ENCODE measurements at regions not wholly inside any gene's neighbourhood (a gene's known extent, or its start where the extent isn't known, plus 50 kb on each side); places are given as distances from the start of the nearest gene placed in this dataset.
"Not testable (repeated sequence)": the region's sequence is repeated elsewhere in the genome, so short reads cannot be mapped to it uniquely, and the experiment has no call there.

GRCh38 chr5:148880197-148880596, 53.8 kb downstream of the ADRB2 start:
- Histone ChIP-seq H3K36me3 (ENCODE audit: insufficient read depth, low read depth, low read length) (no peaks in the 10 kb centered on the region), H3K4me1 (ENCODE audit: insufficient read depth, low read length) (no peaks in the 10 kb centered on the region), H3K9me3 (ENCODE audit: insufficient read depth, low read depth, low read length) (no peaks in the 10 kb centered on the region), H3K4me3 (ENCODE audit: low read length) (no peak overlapping the region), H3K27ac (ENCODE audit: low read length) (no peak overlapping the region), H3K27me3 (ENCODE audit: insufficient read depth, low read length) (no peaks in the 10 kb centered on the region), H3K9ac (ENCODE audit: low read depth, low read length) (no peak overlapping the region)

GRCh38 chr5:148880696-148881095, 54.3 kb downstream of the ADRB2 start:
- Histone ChIP-seq H3K9me3 (ENCODE audit: insufficient read depth, low read depth, low read length) (no peaks in the 10 kb centered on the region), H3K4me1 (ENCODE audit: insufficient read depth, low read length) (no peaks in the 10 kb centered on the region), H3K9ac (ENCODE audit: low read depth, low read length) (no peak overlapping the region), H3K36me3 (ENCODE audit: insufficient read depth, low read depth, low read length) (no peaks in the 10 kb centered on the region), H3K27ac (ENCODE audit: low read length) (no peak overlapping the region), H3K4me3 (ENCODE audit: low read length) (no peak overlapping the region), H3K27me3 (ENCODE audit: insufficient read depth, low read length) (no peaks in the 10 kb centered on the region)

GRCh38 chr5:148882332-148882731, 55.9 kb downstream of the ADRB2 start:
- Histone ChIP-seq H3K27me3 (ENCODE audit: insufficient read depth, low read length) (no peaks in the 10 kb centered on the region), H3K36me3 (ENCODE audit: insufficient read depth, low read depth, low read length) (no peaks in the 10 kb centered on the region), H3K4me1 (ENCODE audit: insufficient read depth, low read length) (no peaks in the 10 kb centered on the region), H3K9ac (ENCODE audit: low read depth, low read length) (no peak overlapping the region), H3K9me3 (ENCODE audit: insufficient read depth, low read depth, low read length) (no peaks in the 10 kb centered on the region), H3K27ac (ENCODE audit: low read length) (no peak overlapping the region), H3K4me3 (ENCODE audit: low read length) (no peak overlapping the region)

- Histone ChIP-seq H3K9me3 (ENCODE audit: insufficient read depth, low read depth, low read length) (no peaks in the 10 kb centered on the region), H3K27me3 (ENCODE audit: insufficient read depth, low read length) (no peaks in the 10 kb centered on the region), H3K4me3 (ENCODE audit: low read length) (no peak overlapping the region), H3K36me3 (ENCODE audit: insufficient read depth, low read depth, low read length) (no peaks in the 10 kb centered on the region), H3K27ac (ENCODE audit: low read length) (no peak overlapping the region), H3K9ac (ENCODE audit: low read depth, low read length) (no peak overlapping the region), H3K4me1 (ENCODE audit: insufficient read depth, low read length) (no peaks in the 10 kb centered on the region)
Measured at GRCh38 chr5:148884339-148885020, 58.1 kb downstream of the ADRB2 start.

- no peak overlapping the region for H3K4me3 ChIP-seq (ENCODE audit: low read length)
- H3K9me3 ChIP-seq (ENCODE audit: insufficient read depth, low read depth, low read length): no peaks in the 10 kb centered on the region
- no peaks in the 10 kb centered on the region for H3K27me3 ChIP-seq (ENCODE audit: insufficient read depth, low read length)
- no peak overlapping the region for H3K9ac ChIP-seq (ENCODE audit: low read depth, low read length)
- no peaks in the 10 kb centered on the region for H3K36me3 ChIP-seq (ENCODE audit: insufficient read depth, low read depth, low read length)
- H3K4me1 ChIP-seq (ENCODE audit: insufficient read depth, low read length): no peaks in the 10 kb centered on the region
- no peak overlapping the region for H3K27ac ChIP-seq (ENCODE audit: low read length)
Measured at GRCh38 chr5:148887123-148887881, 60.9 kb downstream of the ADRB2 start.

GRCh38 chr5:148889936-148890335, 63.5 kb downstream of the ADRB2 start:
- not testable (repeated sequence) for H3K9ac ChIP-seq (ENCODE audit: low read depth, low read length); H3K27ac ChIP-seq (ENCODE audit: low read length); H3K9me3 ChIP-seq (ENCODE audit: insufficient read depth, low read depth, low read length); H3K27me3 ChIP-seq (ENCODE audit: insufficient read depth, low read length); H3K4me3 ChIP-seq (ENCODE audit: low read length); H3K4me1 ChIP-seq (ENCODE audit: insufficient read depth, low read length); H3K36me3 ChIP-seq (ENCODE audit: insufficient read depth, low read depth, low read length)

GRCh38 chr5:148895441-148895840, 69.0 kb downstream of the ADRB2 start:
- H3K4me3 ChIP-seq (ENCODE audit: low read length); H3K9me3 ChIP-seq (ENCODE audit: insufficient read depth, low read depth, low read length); H3K27ac ChIP-seq (ENCODE audit: low read length); H3K9ac ChIP-seq (ENCODE audit: low read depth, low read length); H3K36me3 ChIP-seq (ENCODE audit: insufficient read depth, low read depth, low read length); H3K27me3 ChIP-seq (ENCODE audit: insufficient read depth, low read length); H3K4me1 ChIP-seq (ENCODE audit: insufficient read depth, low read length): not testable (repeated sequence)

- H3K9me3 ChIP-seq (ENCODE audit: insufficient read depth, low read depth, low read length): peaks cover 4% of the 10 kb centered on the region; the same call in 1 of the 2 replicates
- H3K4me1 ChIP-seq (ENCODE audit: insufficient read depth, low read length): no peaks in the 10 kb centered on the region
- H3K27me3 ChIP-seq (ENCODE audit: insufficient read depth, low read length): no peaks in the 10 kb centered on the region
- no peak overlapping the region for H3K9ac ChIP-seq (ENCODE audit: low read depth, low read length)
- no peak overlapping the region for H3K4me3 ChIP-seq (ENCODE audit: low read length)
- H3K27ac ChIP-seq (ENCODE audit: low read length): no peak overlapping the region
- H3K36me3 ChIP-seq (ENCODE audit: insufficient read depth, low read depth, low read length): no peaks in the 10 kb centered on the region
Measured at GRCh38 chr5:148897842-148898241, 71.4 kb downstream of the ADRB2 start.

GRCh38 chr5:148898413-148899075, 72.1 kb downstream of the ADRB2 start:
- no peaks in the 10 kb centered on the region for H3K27me3 ChIP-seq (ENCODE audit: insufficient read depth, low read length)
- no peaks in the 10 kb centered on the region for H3K4me1 ChIP-seq (ENCODE audit: insufficient read depth, low read length)
- no peaks in the 10 kb centered on the region for H3K36me3 ChIP-seq (ENCODE audit: insufficient read depth, low read depth, low read length)
- H3K4me3 ChIP-seq (ENCODE audit: low read length): no peak overlapping the region
- peaks cover 4% of the 10 kb centered on the region; the same call in 1 of the 2 replicates for H3K9me3 ChIP-seq (ENCODE audit: insufficient read depth, low read depth, low read length)
- H3K9ac ChIP-seq (ENCODE audit: low read depth, low read length): no peak overlapping the region
- no peak overlapping the region for H3K27ac ChIP-seq (ENCODE audit: low read length)

GRCh38 chr5:148899993-148900392, 73.6 kb downstream of the ADRB2 start:
- H3K9ac ChIP-seq (ENCODE audit: low read depth, low read length): no peak overlapping the region
- H3K27ac ChIP-seq (ENCODE audit: low read length): no peak overlapping the region
- no peaks in the 10 kb centered on the region for H3K36me3 ChIP-seq (ENCODE audit: insufficient read depth, low read depth, low read length)
- no peak overlapping the region for H3K4me3 ChIP-seq (ENCODE audit: low read length)
- no peaks in the 10 kb centered on the region; the same call in 1 of the 2 replicates for H3K4me1 ChIP-seq (ENCODE audit: insufficient read depth, low read length)
- H3K9me3 ChIP-seq (ENCODE audit: insufficient read depth, low read depth, low read length): no peaks in the 10 kb centered on the region
- no peaks in the 10 kb centered on the region for H3K27me3 ChIP-seq (ENCODE audit: insufficient read depth, low read length)

GRCh38 chr5:148902478-148902877, 76.1 kb downstream of the ADRB2 start:
- Histone ChIP-seq H3K36me3 (ENCODE audit: insufficient read depth, low read depth, low read length) (no peaks in the 10 kb centered on the region), H3K27ac (ENCODE audit: low read length) (no peak overlapping the region), H3K9ac (ENCODE audit: low read depth, low read length) (no peak overlapping the region), H3K9me3 (ENCODE audit: insufficient read depth, low read depth, low read length) (no peaks in the 10 kb centered on the region), H3K4me1 (ENCODE audit: insufficient read depth, low read length) (no peaks in the 10 kb centered on the region; the same call in 1 of the 2 replicates), H3K4me3 (ENCODE audit: low read length) (no peak overlapping the region), H3K27me3 (ENCODE audit: insufficient read depth, low read length) (no peaks in the 10 kb centered on the region)

- no peak overlapping the region for H3K9ac ChIP-seq (ENCODE audit: low read depth, low read length)
- H3K4me3 ChIP-seq (ENCODE audit: low read length): no peak overlapping the region
- H3K27me3 ChIP-seq (ENCODE audit: insufficient read depth, low read length): no peaks in the 10 kb centered on the region
- no peaks in the 10 kb centered on the region for H3K9me3 ChIP-seq (ENCODE audit: insufficient read depth, low read depth, low read length)
- H3K36me3 ChIP-seq (ENCODE audit: insufficient read depth, low read depth, low read length): no peaks in the 10 kb centered on the region
- H3K4me1 ChIP-seq (ENCODE audit: insufficient read depth, low read length): no peaks in the 10 kb centered on the region; the same call in 1 of the 2 replicates
- no peak overlapping the region for H3K27ac ChIP-seq (ENCODE audit: low read length)
Measured at GRCh38 chr5:148903587-148903986, 77.2 kb downstream of the ADRB2 start.
